HG03378 (cell line): ENCODE measurements at regions not wholly inside any gene's neighbourhood (a gene's known extent, or its start where the extent isn't known, plus 50 kb on each side); places are given as distances from the start of the nearest gene placed in this dataset.

Experiments used
- ATAC-seq: cut with Tn5 transposase; IDR thresholded peaks from one replicate; pipeline ENCODE4 v1.9.1; 2021; ENCODE audit warnings: mild to moderate bottlenecking, moderate library complexity; ENCODE audit not compliant: unreplicated experiment

DNA sequence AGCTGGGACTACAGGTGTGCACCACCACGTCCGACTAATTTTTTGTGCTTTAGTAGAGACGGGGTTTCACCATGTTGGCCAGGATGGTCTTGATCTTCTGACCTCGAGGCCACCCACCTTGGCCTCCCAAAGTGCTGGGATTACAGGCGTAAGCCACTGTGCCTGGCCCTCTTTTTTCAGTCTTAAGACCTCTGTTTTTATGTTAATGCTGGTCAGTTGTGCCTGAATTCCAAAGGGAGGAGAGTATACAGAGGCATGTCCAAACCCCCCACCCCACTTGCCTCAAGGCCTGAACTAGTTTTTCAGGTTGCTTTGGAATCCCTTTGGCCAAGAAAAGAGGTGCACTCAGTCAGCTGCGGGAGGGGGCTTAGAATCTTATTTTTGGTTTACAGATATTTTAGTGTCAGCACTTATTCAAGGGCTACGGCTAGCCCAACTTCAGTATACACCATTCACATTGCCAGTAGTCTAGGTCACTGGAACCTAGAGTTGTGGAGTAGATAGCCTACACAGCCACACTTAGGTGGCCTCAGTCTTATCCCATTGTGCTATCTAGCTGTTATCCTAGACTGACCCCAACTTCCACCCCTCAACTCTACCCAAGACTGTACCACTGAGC lies 128.0 kb upstream of the TPM1 start:
- ATAC-seq: no peak

DNA sequence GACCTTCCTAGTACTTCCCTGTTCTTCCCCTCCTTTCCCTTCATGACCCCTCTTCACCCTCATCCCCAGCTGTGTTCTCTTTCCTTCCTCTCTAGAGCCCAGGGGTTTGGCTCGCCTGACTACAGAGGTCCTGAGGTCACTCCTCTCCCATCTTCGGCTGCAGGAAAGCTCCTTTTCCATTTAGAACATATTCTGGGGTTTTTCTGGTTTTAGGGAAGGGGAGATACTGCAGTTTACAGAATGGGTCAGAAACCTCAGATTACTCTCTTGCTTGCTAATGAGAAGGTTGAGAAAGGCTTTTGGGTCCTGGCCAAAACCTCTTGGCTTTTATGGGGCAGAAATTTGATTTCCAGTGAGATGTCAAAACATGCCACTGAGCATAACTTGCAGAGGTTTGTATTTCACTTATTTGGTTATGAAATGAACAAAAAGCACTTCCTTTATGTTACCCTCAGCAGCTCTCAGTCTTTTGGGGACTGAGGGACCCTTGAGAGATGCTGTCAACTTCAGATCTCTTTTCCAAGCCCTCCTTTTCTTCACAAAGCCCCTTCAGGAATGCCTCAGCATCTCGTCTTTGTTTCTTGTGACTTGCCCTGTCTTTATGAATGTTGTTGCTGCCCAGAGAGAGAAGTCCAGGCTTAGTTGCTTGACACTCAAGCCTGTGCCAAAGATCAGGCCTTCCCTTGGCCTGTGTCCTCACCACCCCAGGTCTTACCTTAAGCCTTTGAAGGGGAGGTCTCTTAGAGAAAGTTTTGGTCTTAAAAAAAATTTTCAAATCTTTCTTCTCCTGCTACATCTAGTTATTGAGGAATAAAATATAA lies 121.7 kb upstream of the TPM1 start:
- ATAC-seq: no peak

- no peak for ATAC-seq
Measured at GRCh38 chr15:62922514-62922913, 120.0 kb upstream of the TPM1 start.

DNA sequence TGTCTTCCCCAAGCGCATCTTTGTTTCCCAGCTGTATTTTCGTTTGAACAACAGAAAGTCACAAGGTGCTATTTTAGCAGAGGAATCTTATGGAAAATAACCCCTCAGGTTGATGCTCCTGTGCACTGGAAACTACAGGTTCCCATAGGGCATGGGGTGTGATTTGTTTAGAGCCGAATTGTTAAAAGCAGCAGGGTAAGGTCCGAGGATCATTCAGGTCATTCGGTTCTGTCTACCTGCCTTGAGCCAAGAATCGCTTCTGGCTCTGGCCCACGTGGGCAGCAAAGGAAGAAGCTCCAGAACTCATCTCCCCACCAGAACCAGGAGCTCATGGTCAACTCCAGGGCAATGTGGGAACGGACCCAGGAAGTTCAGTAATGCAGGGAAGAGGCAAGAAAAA lies 116.7 kb upstream of the TPM1 start:
- ATAC-seq: no peak

GRCh38 chr15:62927196-62927595 lies 115.4 kb upstream of the TPM1 start:
- no peak for ATAC-seq

DNA sequence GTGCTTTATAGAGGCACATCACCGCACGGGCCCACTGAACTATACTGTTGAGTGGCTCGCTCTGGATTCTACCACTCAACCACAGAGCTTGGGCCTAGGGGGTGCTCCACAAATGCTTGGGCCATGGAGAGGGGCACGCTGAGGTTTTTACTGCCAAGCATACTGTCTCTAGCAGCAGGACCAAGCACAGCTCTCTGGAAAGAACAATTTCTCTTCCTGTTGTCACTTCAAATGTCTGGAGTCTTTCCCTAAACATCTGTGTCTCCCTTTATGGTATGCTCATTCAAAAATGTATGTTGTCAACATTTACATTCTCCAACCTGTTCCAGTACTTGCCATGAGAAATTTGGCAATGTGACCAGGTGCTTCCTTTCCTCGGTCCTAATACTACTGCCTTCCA lies 114.7 kb upstream of the TPM1 start:
- no peak for ATAC-seq

GRCh38 chr15:62928242-62928999 lies 114.1 kb upstream of the TPM1 start:
- ATAC-seq: no peak

DNA sequence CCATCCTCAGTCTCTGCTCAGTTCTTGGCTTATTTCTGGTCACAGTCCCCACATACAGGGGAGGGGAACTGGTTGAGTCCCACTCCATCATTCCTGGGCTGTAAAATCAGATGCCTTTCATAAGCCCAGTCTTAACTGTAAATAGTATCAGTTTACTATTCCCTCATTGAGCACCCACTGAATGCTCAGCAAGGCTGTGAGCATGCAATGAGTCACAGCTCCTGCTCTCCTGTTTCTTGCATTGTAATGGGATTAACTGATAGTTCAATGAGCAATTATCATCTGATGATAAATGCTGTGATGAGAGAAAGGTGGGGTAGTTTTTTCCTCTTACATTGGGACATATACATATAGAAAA lies 113.6 kb upstream of the TPM1 start:
- ATAC-seq: no peak

- ATAC-seq: no peak
Measured at GRCh38 chr15:62931650-62932049, 110.9 kb upstream of the TPM1 start.

DNA sequence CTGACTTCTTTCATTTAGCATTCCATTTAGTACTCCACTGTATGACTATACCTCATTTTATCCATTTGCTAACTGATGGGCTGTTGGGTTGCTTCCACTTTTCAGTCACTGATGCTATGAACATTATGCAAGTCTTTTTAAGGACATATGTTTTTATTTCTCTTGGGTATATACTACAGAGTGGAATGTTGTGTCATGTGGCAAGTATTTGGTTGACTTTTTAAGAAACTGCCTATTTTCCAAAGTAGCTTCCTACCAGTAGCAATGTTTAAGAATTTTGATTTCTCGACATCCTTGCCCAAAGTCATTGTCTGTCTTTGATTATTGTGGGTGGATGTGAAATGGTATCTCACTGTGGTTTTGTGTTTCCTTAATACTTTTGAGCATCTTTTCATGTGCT lies 110.1 kb upstream of the TPM1 start:
- ATAC-seq: no peak

DNA sequence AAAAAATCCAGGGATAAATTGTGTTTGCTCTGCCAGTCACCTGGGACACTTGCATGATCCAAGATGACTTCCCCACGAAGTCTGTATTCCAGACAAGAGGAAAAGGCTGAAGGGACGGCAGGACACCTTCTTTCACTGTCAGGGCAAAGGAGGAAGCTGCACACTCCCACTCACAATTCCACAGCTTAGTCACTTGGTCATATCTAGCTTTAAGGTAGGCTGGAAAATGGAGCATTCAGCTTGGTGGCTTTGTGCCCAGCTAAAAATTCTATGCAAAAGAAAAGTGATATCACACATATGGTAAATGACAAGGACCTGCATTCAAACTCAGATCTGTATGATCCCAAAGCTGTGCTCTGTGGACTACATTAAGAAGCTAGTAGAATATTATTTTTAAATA lies 109.2 kb upstream of the TPM1 start:
- ATAC-seq: no peak

GRCh38 chr15:62934236-62934971 lies 108.1 kb upstream of the TPM1 start:
- no peak for ATAC-seq

DNA sequence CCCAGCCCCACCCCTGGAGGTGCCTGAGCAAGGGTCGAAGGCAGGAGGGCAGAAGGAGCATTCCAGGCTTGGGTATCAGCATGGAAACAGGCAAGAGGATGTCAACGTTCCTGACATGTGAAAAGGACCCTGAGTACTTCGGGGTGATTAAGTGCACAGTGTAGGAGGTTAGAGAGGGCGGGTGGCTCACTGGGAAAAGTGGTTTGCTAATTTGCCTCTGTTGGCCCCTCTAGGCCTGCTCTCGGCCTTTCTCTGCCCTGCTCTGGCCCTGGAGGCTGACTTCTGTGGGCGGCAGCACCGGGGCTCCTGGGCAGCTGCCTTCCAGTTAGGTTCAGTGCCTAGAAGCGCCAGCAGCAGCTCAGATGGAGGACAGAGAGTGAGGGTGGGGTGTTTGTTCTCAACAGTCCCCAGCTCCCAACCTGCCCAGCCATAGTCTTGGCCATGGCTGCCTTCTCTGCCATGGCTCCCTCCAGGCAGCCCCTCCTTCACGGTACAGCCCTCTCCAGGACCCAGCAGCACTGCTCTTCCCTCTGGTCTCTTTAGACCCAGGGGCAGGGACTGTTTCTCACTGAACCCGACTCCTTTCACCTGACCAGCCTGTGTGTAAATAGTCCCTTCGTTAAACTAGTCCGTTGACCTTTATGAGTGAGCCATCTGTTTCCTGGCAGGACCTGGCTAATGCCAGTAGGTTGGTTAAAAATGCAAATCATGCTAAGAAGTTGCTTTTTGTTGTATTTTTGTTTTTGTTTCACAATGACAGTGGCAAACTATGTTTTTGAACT lies 107.1 kb upstream of the TPM1 start:
- no peak for ATAC-seq

DNA sequence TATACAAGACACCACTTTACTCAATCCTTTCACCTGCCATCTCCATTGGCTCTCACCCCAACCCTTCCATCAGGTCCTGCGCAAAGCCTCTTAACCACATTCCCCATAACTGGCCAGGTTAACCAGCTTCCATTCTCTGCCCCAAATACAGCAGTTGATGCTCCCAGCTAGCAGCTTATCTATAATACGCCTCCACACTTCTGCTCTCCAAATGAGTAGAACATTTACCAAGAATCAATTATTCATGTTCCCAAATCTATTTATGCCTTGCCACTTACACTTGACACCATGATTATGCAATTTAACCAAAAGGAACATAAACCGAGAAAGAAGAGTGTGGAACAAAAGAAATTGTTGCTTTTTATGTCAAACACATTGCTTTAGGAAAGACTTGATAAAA lies 103.7 kb upstream of the TPM1 start:
- no peak for ATAC-seq

DNA sequence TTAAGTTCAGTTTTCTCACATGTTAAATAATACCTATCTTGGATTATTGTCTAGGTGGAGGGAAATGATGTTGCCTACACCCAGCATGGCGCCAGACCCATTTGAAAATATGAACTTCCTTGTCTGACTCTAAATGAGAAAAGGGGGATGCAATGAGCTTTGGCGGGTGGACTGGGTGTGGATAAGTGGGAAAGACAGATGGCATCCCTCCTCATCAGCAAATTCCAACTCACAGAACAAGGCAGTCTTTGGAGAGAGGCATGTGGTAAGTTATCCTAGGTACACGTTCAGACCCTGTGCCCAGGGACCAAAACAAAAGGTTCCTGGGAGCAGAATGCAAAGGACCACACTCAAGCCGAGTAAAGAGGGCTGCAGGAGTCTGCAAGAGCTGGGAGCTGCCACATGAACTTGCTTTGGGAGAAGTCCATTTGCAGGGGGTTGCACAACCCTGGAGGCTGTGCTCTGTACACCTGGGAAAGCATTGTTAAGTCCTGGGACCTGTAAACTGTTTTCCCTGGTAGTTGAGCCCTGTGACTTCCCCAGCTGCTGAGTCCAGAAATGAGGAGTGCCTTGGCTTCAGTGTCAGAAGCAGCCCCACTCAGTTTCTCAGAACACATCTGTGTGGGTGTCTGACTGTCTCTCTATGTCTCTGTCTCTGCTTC lies 102.3 kb upstream of the TPM1 start:
- ATAC-seq: no peak

DNA sequence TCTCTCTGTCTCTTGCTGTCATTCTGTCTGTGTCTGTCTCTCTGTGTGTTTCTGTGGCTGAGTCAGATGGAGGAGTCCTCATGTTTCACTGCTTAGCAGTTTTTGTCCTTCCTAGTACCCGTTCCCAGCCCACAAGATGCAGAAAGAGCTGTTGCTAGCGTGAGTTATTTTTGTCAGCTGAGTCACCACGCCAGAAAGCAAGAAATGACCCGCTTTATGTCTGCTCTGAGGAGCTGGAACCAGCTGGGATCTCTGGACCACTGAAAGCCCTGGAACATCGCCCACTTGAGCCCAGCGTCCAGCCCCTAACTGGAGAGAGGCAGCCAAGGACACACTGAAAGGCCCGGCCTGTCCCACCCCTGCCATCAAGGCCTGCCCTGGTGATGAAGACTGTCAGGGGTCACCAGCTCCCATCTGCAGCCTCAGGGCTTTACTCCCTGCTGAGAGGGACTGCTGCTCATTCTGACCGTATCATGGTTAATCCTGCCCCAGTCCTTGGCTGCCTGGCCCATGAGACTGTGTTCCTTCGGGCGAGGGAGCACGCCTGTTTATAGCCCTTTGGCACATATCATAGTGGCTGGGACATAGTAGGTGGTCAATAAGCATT lies 101.7 kb upstream of the TPM1 start:
- no peak for ATAC-seq

GRCh38 chr15:62941699-62942098 lies 100.8 kb upstream of the TPM1 start:
- ATAC-seq: no peak

DNA sequence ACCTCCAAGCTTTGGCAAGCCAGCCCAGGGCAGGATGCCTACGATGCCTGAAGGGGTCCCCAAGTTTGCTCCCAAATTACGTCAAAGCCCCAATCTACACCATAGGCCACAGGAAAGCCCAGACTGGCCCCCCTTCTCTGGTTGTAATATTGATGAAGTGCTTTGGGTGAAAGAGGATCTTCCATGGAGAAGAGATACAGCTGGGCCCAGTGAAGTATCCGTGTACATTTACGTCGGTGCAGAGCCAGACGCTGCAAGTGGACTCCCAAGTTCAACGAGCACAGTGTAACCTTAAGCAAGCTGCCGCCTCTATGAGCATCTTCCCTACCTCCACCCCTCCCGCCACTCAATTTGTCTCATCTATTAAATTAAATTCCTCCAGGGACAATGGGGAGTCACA lies 100.1 kb upstream of the TPM1 start:
- no peak for ATAC-seq

DNA sequence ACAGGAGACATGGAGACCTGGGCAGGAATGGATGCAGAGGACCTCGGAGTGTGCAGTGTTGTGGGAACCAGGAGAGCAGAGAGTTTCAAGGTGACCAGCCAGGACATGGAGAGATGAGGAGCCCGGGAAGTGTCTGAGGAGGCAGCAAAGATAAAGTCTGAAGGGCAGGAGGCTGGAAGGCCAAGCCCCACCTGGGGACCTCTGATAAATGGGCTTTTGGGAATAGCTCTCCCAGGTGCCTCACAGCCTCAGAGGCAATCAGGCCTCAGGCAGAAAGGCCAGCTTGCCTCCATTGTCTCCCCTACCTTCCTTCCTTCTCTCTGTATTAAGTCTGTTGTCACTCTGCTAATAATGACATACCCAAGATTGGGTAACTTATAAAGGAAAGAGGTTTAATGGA lies 97.5 kb upstream of the TPM1 start:
- ATAC-seq: no peak

DNA sequence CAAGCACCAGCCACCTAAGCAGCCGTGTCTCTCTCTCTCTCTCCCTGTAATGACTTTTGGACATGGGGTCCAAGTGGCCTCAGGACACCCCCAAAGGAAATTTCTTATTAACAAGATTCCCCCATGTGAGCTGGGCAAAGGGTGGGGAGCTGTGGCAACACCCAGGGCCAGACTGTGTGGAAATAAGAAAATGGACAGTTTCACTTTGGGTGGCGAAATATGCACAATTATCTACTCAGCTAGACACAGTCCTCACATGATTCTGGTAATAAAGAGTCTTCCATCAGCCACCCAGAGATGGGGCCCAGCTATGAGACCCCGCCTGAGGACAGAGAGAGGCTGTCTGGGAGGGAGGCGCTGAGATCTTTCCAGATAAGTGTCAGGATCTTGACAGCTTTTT lies 96.8 kb upstream of the TPM1 start:
- ATAC-seq: no peak
